H1 (cell line): ENCODE measurements at regions not wholly inside any gene's neighbourhood (a gene's known extent, or its start where the extent isn't known, plus 50 kb on each side); places are given as distances from the start of the nearest gene placed in this dataset.

Experiments
- CTCF ChIA-PET: fragments of 300-600 bp; sonication (Branson Sonifier 250); formaldehyde crosslinking; loops from one replicate; lab custom pipeline; 2021; ENCODE audit not compliant: partially characterized antibody; lab: Charles Lee
- POLR2A ChIA-PET: fragments of 300-600 bp; sonication (Branson Sonifier 250); formaldehyde crosslinking; loops from one replicate; lab custom pipeline; 2021; ENCODE audit warnings: inconsistent platforms; ENCODE audit not compliant: partially characterized antibody; lab: Charles Lee
- DNase-seq, 2 experiments: peaks; one replicate each; pipeline versions ENCODE4 v3.0.0 to v3.0.0-alpha.2; 2010 to 2022; ENCODE audit warnings: low spot score in 2 of 2, low read depth in 1 of 2, mixed read lengths in 1 of 2
- FAIRE-seq: peaks from 2 replicates; lab custom pipeline; 2011; peaks lifted over from hg19 to GRCh38; lab: Jason Lieb, UNC
- H2AFZ ChIP-seq: 2 replicates; pipeline ENCODE4 v1.8.1; 2012; ENCODE audit warnings: low read length, inconsistent platforms
- H2AK5ac ChIP-seq: 2 replicates; pipeline ENCODE4 v1.6.1; 2013; ENCODE audit warnings: low read depth, low read length
- H2BK120ac ChIP-seq: replicated peaks from 2 replicates; pipeline ENCODE3; 2013; ENCODE audit warnings: low read depth, low read length, inconsistent platforms
- H2BK12ac ChIP-seq: 2 replicates; pipeline ENCODE4 v1.6.1; 2013; ENCODE audit warnings: low read depth, low read length
- H2BK15ac ChIP-seq: 2 replicates; pipeline ENCODE4 v1.6.1; 2013; ENCODE audit warnings: low read length
- H2BK20ac ChIP-seq: 2 replicates; pipeline ENCODE4 v1.6.1; 2013; ENCODE audit warnings: low read length
- H2BK5ac ChIP-seq: 2 replicates; pipeline ENCODE4 v1.6.1; 2013; ENCODE audit warnings: low read depth, low read length
- H3K14ac ChIP-seq: 2 replicates; pipeline ENCODE4 v1.6.1; 2013; ENCODE audit warnings: inconsistent platforms; ENCODE audit not compliant: insufficient read length
- H3K18ac ChIP-seq: 2 replicates; pipeline ENCODE4 v1.6.1; 2013; ENCODE audit warnings: low read length; ENCODE audit errors: extremely low read depth
- H3K23ac ChIP-seq: 2 replicates; pipeline ENCODE4 v1.6.1; 2013; ENCODE audit warnings: inconsistent platforms; ENCODE audit not compliant: insufficient read length
- H3K23me2 ChIP-seq: 2 replicates; pipeline ENCODE4 v1.6.1; 2013; ENCODE audit warnings: low read depth, low read length
- H3K27ac ChIP-seq: 2 replicates; pipeline ENCODE4 v1.6.1; 2011; ENCODE audit warnings: low read depth, low read length, inconsistent platforms
- H3K27me3 ChIP-seq, 4 experiments: replicated peaks in 1 of 4; 1 replicate in 1 of 4; 2 replicates in 3 of 4; pipeline versions ENCODE4 v1.6.1 to v1.8.1; 2011 to 2013; ENCODE audit warnings: low read length in 3 of 4, mild to moderate bottlenecking in 3 of 4, inconsistent platforms in 2 of 4, mixed read lengths in 2 of 4, moderate library complexity in 1 of 4; ENCODE audit not compliant: control insufficient read depth in 3 of 4, insufficient read depth in 3 of 4; ENCODE audit errors: extremely low read depth in 1 of 4
- H3K36me3 ChIP-seq, 4 experiments: 2 replicates each; pipeline versions ENCODE4 v1.6.1 to v1.8.1; 2011 to 2013; ENCODE audit warnings: mild to moderate bottlenecking in 4 of 4, low read length in 3 of 4, moderate library complexity in 2 of 4, control low read depth in 1 of 4, inconsistent platforms in 1 of 4; ENCODE audit not compliant: insufficient read depth in 4 of 4, control insufficient read depth in 2 of 4
- H3K4ac ChIP-seq: replicated peaks from 2 replicates; pipeline ENCODE3; 2013; ENCODE audit warnings: low read length, low read depth, mixed read lengths, inconsistent platforms; ENCODE audit not compliant: insufficient read length
- H3K4me1 ChIP-seq, 4 experiments: replicated peaks in 1 of 4; 1 replicate in 1 of 4; 2 replicates in 3 of 4; pipeline versions ENCODE4 v1.6.1 to v1.8.1; 2011 to 2013; ENCODE audit warnings: low read length in 3 of 4, inconsistent platforms in 2 of 4, mixed read lengths in 1 of 4; ENCODE audit not compliant: insufficient read depth in 4 of 4, control insufficient read depth in 3 of 4
- H3K4me2 ChIP-seq, 2 experiments: 2 replicates each; pipeline versions ENCODE4 v1.6.1 to v1.8.1; 2011 to 2013; ENCODE audit warnings: low read depth in 2 of 2, low read length in 2 of 2, control low read depth in 1 of 2, inconsistent platforms in 1 of 2, mild to moderate bottlenecking in 1 of 2; ENCODE audit not compliant: insufficient read depth in 1 of 2
- H3K4me3 ChIP-seq, 4 experiments: fragments of 200-600, 300-600 bp in 1 of 4; sonication (generic), shearing (Covaris generic), sonication (Bioruptor Twin) in 1 of 4; 2 replicates each; pipeline versions ENCODE4 v1.5.1 to v1.8.1; 2011 to 2016; ENCODE audit warnings: low read length in 4 of 4, low read depth in 3 of 4, control low read depth in 2 of 4, inconsistent platforms in 2 of 4, mild to moderate bottlenecking in 2 of 4, mixed read lengths in 1 of 4, moderate library complexity in 1 of 4; ENCODE audit not compliant: insufficient read depth in 2 of 4; ENCODE audit errors: extremely low read depth in 1 of 4
- H3K56ac ChIP-seq: replicated peaks from 2 replicates; pipeline ENCODE3; 2013; ENCODE audit warnings: low read depth, mild to moderate bottlenecking, mixed read lengths, low read length, inconsistent platforms; ENCODE audit not compliant: insufficient read length
- H3K79me1 ChIP-seq: 2 replicates; pipeline ENCODE4 v1.6.1; 2013; ENCODE audit warnings: low read depth, low read length, control low read depth
- H3K79me2 ChIP-seq, 2 experiments: 2 replicates each; pipeline versions ENCODE4 v1.6.1 to v1.8.1; 2012 to 2013; ENCODE audit warnings: low read length in 2 of 2, mild to moderate bottlenecking in 2 of 2, inconsistent platforms in 1 of 2; ENCODE audit not compliant: insufficient read depth in 2 of 2, control insufficient read depth in 1 of 2
- H3K9ac ChIP-seq, 4 experiments: replicated peaks in 1 of 4; 1 replicate in 1 of 4; 2 replicates in 3 of 4; pipeline versions ENCODE4 v1.6.1 to v1.8.1; 2011 to 2013; ENCODE audit warnings: low read depth in 3 of 4, low read length in 3 of 4, control low read depth in 2 of 4, mild to moderate bottlenecking in 2 of 4, moderate library complexity in 2 of 4, inconsistent platforms in 1 of 4; ENCODE audit errors: extremely low read depth in 1 of 4
- H3K9me3 ChIP-seq, 2 experiments: 2 replicates each; pipeline versions ENCODE4 v1.6.1 to v1.8.1; 2012 to 2013; ENCODE audit warnings: mild to moderate bottlenecking in 2 of 2, moderate library complexity in 2 of 2, control low read depth in 1 of 2, inconsistent platforms in 1 of 2, low read depth in 1 of 2, low read length in 1 of 2, mixed read lengths in 1 of 2; ENCODE audit not compliant: insufficient read depth in 2 of 2
- H4K20me1 ChIP-seq, 2 experiments: replicated peaks in 1 of 2; 2 replicates each; pipeline versions ENCODE3 to v1.8.1; 2011 to 2013; ENCODE audit warnings: inconsistent platforms in 2 of 2, low read length in 2 of 2, mild to moderate bottlenecking in 1 of 2; ENCODE audit not compliant: insufficient read depth in 2 of 2, control insufficient read depth in 1 of 2
- H4K5ac ChIP-seq: 2 replicates; pipeline ENCODE4 v1.6.1; 2013; ENCODE audit warnings: low read length, low read depth, mixed read lengths, inconsistent platforms; ENCODE audit not compliant: insufficient read length
- H4K8ac ChIP-seq: 2 replicates; pipeline ENCODE4 v1.8.0; 2013; ENCODE audit warnings: mild to moderate bottlenecking, moderate library complexity, low read length, inconsistent platforms; ENCODE audit not compliant: insufficient read depth; ENCODE audit errors: extremely low read depth
- H4K91ac ChIP-seq: replicated peaks from 2 replicates; pipeline ENCODE3; 2013; ENCODE audit warnings: low read length, mixed read lengths, inconsistent platforms; ENCODE audit not compliant: insufficient read length
- CBX5 ChIP-seq: fragments of 300-800, 300-1000 bp; sonication (generic); IDR thresholded peaks from 2 replicates; pipeline ENCODE4 v1.7.1; 2016; ENCODE audit warnings: antibody characterized with exemption, low read length, low read depth
- CREB1 ChIP-seq: IDR thresholded peaks from 2 replicates; pipeline ENCODE4 v1.6.1; 2012; ENCODE audit warnings: inconsistent platforms
- JUN ChIP-seq: IDR thresholded peaks from 2 replicates; pipeline ENCODE4 v1.6.1; 2011; ENCODE audit warnings: low read depth, mild to moderate bottlenecking, improper control_type of control experiment, low read length
- JUND ChIP-seq: IDR thresholded peaks from 2 replicates; pipeline ENCODE4 v1.6.1; 2011; ENCODE audit warnings: mild to moderate bottlenecking, improper control_type of control experiment, low read length
- KDM5A ChIP-seq: fragments of 200-600 bp; IDR thresholded peaks from 2 replicates; pipeline ENCODE4 v1.7.1; 2012; ENCODE audit warnings: mild to moderate bottlenecking, low read length, inconsistent platforms, mixed read lengths
- PHF8 ChIP-seq: fragments of 200-600 bp; sonication (generic); conservative IDR thresholded peaks from 2 replicates; pipeline ENCODE4 v1.7.1; 2012; ENCODE audit warnings: low read depth, mild to moderate bottlenecking, inconsistent platforms, low read length, moderate library complexity
- RAD21 ChIP-seq, 2 experiments: IDR thresholded peaks in 1 of 2; conservative IDR thresholded peaks in 1 of 2; 2 replicates each; pipeline ENCODE4 v1.6.1; 2011; ENCODE audit warnings: low read depth in 2 of 2, low read length in 2 of 2, improper control_type of control experiment in 1 of 2, inconsistent platforms in 1 of 2, mild to moderate bottlenecking in 1 of 2, moderate library complexity in 1 of 2
- SIRT6 ChIP-seq: IDR thresholded peaks from one replicate; pipeline ENCODE4 v1.7.1; 2012; ENCODE audit warnings: low read length, inconsistent platforms
- SIX5 ChIP-seq: IDR thresholded peaks from 2 replicates; pipeline ENCODE4 v1.6.1; 2011; ENCODE audit warnings: mild to moderate bottlenecking, low read depth, low read length
- SP4 ChIP-seq: IDR thresholded peaks from 2 replicates; pipeline ENCODE4 v1.6.1; 2012; ENCODE audit warnings: low read length, inconsistent platforms
- TBP ChIP-seq: IDR thresholded peaks from 2 replicates; pipeline ENCODE4 v1.6.1; 2011; ENCODE audit warnings: low read depth, low read length, improper control_type of control experiment
- WGBS, 2 experiments: shearing (Covaris generic) in 1 of 2; methylation state at CpG; one replicate each; pipeline versions ENCODE4 v1.1.6 to v1.1.7; 2013 to 2015; ENCODE audit warnings: low lambda C conversion rate in 2 of 2, mixed read lengths in 2 of 2, inconsistent platforms in 1 of 2, low coverage in 1 of 2, missing lambda C conversion rate in 1 of 2; ENCODE audit not compliant: insufficient replicate concordance in 2 of 2, insufficient coverage in 1 of 2, insufficient read length in 1 of 2; ENCODE audit errors: extremely low coverage in 1 of 2, missing lambda C conversion rate in 1 of 2; 5-methylcytosine and 5-hydroxymethylcytosine counted together

DNA sequence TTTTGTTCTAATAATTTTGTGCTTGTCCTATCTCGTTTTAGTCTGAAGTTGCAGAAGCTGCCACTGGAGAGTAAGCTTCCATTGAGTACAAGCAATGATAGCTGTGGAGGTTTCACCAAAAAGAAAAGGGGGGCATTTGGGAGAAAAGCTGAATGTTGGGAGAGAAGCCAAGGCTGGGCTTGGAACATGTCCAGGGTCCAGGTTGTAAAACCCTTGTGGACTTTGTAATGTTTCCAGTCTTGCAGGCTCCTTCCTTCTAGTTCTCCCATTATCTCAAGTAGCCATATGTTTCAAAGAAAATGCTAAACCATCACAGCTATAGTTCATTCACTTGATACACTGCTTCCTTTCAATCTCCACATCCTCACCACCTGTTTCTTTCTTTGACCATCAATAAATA is 880.2 kb downstream of the NLGN4Y start:
- Histone ChIP-seq H4K5ac (no peak overlapping the region), H3K4ac (no peak overlapping the region), H3K9me3 (peaks cover 1 to 2% of the 10 kb centered on the region in 2 experiments; a peak in 2 of 4 replicates), H3K27ac (no peak overlapping the region), H3K23me2 (no peaks in the 10 kb centered on the region), H4K91ac (no peak overlapping the region), H3K36me3 (no peaks in the 10 kb centered on the region; a peak in 1 of 8 replicates), H3K23ac (no peak overlapping the region), H3K18ac (no peak overlapping the region), H2AFZ (no peak overlapping the region), H2BK120ac (no peak overlapping the region), H3K27me3 (no peaks in the 10 kb centered on the region), H2BK15ac (no peak overlapping the region), H2BK20ac (no peak overlapping the region), H2BK5ac (no peak overlapping the region), H3K4me1 (no peaks in the 10 kb centered on the region), H3K14ac (no peak overlapping the region), H3K9ac (no peak overlapping the region), H2AK5ac (no peak overlapping the region), H3K4me2 (no peak overlapping the region), H4K20me1 (no peaks in the 10 kb centered on the region), H4K8ac (no peak overlapping the region), H3K56ac (no peak overlapping the region), H3K79me2 (no peaks in the 10 kb centered on the region), H2BK12ac (no peak overlapping the region), H3K79me1 (no peaks in the 10 kb centered on the region), H3K4me3 (no peak overlapping the region)
- FAIRE-seq (no peak), DNase-seq (no peak)
- WGBS, 2 experiments = 100% methylated on average over 1 of the region's 1 CpG; no CpG with 5 or more reads in 1 of the 2 experiments
- TF ChIP-seq JUN (no peak), TBP (no peak), CREB1 (no peak), RAD21 (IDR thresholded peaks at IDR 0.05 in 1 of 2, conservative IDR thresholded peaks at IDR 0.05 in 1 of 2; ENCODE audit: low read depth in 2 of 2, low read length in 2 of 2) (no peak), SIX5 (no peak), JUND (no peak), SIRT6 (no peak), KDM5A (no peak), PHF8 (no peak), CBX5 (no peak), SP4 (no peak)
- ChIA-PET POLR2A (no interaction called here), CTCF (no interaction called here)
